Central memory CD8-positive, alpha-beta T cell (primary cell): ENCODE measurements at regions not wholly inside any gene's neighbourhood (a gene's known extent, or its start where the extent isn't known, plus 50 kb on each side); places are given as distances from the start of the nearest gene placed in this dataset.
"Not testable (repeated sequence)": the region's sequence is repeated elsewhere in the genome, so short reads cannot be mapped to it uniquely, and the experiment has no call there.

ENCODE experiments used
- ATAC-seq: fragments of 150-1000 bp; cut with Tn5 transposase; replicated peaks from 2 replicates; pipeline ENCODE4 v1.10.0; 2022; ENCODE audit warnings: mild to moderate bottlenecking, moderate FRiP score, moderate number of reproducible peaks; ENCODE audit not compliant: poor library complexity, severe bottlenecking; ENCODE audit errors: extremely low read depth
- DNase-seq, 2 donors: peaks; one replicate each; pipeline ENCODE4 v3.0.0; 2021; ENCODE audit warnings: low spot score in 2 of 2
- H3K27ac Mint-ChIP-seq: one replicate; pipeline ENCODE4 v1.8.0; 2022; ENCODE audit warnings: low read depth, mild to moderate bottlenecking, moderate library complexity, mixed read lengths
- H3K27me3 Mint-ChIP-seq: one replicate; pipeline ENCODE4 v1.8.0; 2022; ENCODE audit warnings: mixed read lengths
- H3K36me3 Mint-ChIP-seq: one replicate; pipeline ENCODE4 v1.8.0; 2022; ENCODE audit warnings: mild to moderate bottlenecking, moderate library complexity, mixed read lengths; ENCODE audit not compliant: insufficient read depth
- H3K4me1 Mint-ChIP-seq: one replicate; pipeline ENCODE4 v1.8.0; 2022; ENCODE audit warnings: mixed read lengths
- H3K4me3 Mint-ChIP-seq: one replicate; pipeline ENCODE4 v1.8.0; 2022; ENCODE audit warnings: mild to moderate bottlenecking, moderate library complexity, mixed read lengths
- H3K9me3 Mint-ChIP-seq: one replicate; pipeline ENCODE4 v1.8.0; 2022; ENCODE audit warnings: mixed read lengths

- ATAC-seq (no peak), DNase-seq (no peak)
- no peaks in the 10 kb centered on the region for H3K4me1 Mint-ChIP-seq
- no peaks in the 10 kb centered on the region for H3K36me3 Mint-ChIP-seq
- no peaks in the 10 kb centered on the region for H3K27me3 Mint-ChIP-seq
- H3K4me3 Mint-ChIP-seq: no peak overlapping the region
- H3K27ac Mint-ChIP-seq: no peak overlapping the region
- H3K9me3 Mint-ChIP-seq: peaks cover 27% of the 10 kb centered on the region
Measured at GRCh38 chr1:82795508-82796149, 994.9 kb downstream of the ADGRL2 start.

DNA sequence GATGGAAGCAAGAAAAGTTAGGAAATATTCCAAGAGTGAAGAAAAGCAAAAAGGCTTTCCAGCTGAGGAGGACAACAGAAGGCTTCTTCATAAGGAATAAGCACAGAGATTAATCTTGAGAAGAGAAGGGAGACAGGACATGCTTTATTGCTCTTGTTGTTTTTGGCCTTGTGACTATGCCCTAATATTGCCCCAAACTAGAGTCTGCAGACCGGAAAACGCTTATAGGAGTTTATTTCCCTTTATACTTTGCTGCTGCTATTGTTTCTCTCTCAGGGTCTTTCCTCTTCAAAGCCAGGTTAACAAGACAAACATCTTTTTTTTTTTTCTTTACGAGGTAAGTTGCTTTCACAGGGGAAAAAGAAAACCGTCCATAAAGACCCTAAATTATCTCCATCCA lies 991.4 kb downstream of the ADGRL2 start:
- Mint-ChIP-seq H3K36me3 (peaks cover 2% of the 10 kb centered on the region), H3K9me3 (peaks cover 17% of the 10 kb centered on the region)
- DNase-seq: no peak

GRCh38 chr1:82790556-82790955 lies 989.8 kb downstream of the ADGRL2 start:
- ATAC-seq: no peak
- Mint-ChIP-seq H3K27me3 (no peaks in the 10 kb centered on the region), H3K36me3 (peaks cover 2% of the 10 kb centered on the region), H3K4me3 (no peak overlapping the region), H3K27ac (no peak overlapping the region), H3K9me3 (peaks cover 12% of the 10 kb centered on the region), H3K4me1 (no peaks in the 10 kb centered on the region)
- DNase-seq: no peak

More for the DNA sequence above, 991.4 kb downstream of the ADGRL2 start:
- H3K4me3 Mint-ChIP-seq: no peak overlapping the region
- no peak for ATAC-seq
- no peaks in the 10 kb centered on the region for H3K4me1 Mint-ChIP-seq
- H3K27ac Mint-ChIP-seq: no peak overlapping the region
- no peaks in the 10 kb centered on the region for H3K27me3 Mint-ChIP-seq

DNA sequence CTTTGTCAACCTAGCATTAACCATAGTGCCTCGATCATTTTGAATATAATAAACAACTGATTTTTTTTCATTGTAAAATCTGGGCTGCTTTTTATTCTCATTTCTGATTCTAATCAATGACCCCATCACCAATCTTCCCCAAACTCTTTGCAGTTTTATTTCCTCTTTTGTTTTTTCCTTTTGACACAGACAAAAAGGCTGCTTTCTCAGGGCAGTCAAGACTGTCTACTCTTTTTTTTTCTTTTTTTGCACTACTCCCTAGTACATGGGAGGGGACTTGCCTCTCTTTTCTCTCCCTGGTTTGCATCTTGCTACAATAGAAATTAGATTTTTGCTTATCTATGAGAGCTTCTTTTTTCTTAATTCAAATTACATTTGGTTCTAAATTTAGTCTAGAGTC lies 987.9 kb downstream of the ADGRL2 start:
- no peak overlapping the region for H3K27ac Mint-ChIP-seq
- no peaks in the 10 kb centered on the region for H3K27me3 Mint-ChIP-seq

DNA sequence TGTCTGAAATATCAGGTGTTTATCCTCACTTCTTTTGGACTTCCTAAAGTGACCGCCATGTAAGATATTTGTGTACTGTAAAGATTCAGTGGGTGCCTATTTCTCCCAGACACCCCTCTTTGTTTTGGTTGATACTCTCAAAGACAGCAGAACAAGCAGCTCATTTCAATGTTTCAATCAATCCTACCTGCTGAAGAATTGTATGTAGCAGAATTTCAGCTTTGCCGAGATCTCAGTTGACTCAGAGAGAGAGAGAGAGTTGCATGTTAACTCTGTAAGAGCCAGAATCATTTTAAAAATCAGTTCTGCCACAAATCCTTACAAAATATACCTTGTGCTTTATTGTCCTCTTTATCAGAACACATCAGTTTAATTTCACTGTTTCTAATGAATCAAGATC lies 987.3 kb downstream of the ADGRL2 start:
- no peaks in the 10 kb centered on the region for H3K4me1 Mint-ChIP-seq
- H3K27ac Mint-ChIP-seq: no peak overlapping the region
- H3K36me3 Mint-ChIP-seq: peaks cover 2% of the 10 kb centered on the region
- peaks cover 12% of the 10 kb centered on the region for H3K9me3 Mint-ChIP-seq
- no peak for DNase-seq
- no peak overlapping the region for H3K4me3 Mint-ChIP-seq
- H3K27me3 Mint-ChIP-seq: no peaks in the 10 kb centered on the region
- ATAC-seq: no peak

More for the DNA sequence above, 987.9 kb downstream of the ADGRL2 start:
- peaks cover 12% of the 10 kb centered on the region for H3K9me3 Mint-ChIP-seq
- no peak for DNase-seq
- no peaks in the 10 kb centered on the region for H3K4me1 Mint-ChIP-seq
- peaks cover 2% of the 10 kb centered on the region for H3K36me3 Mint-ChIP-seq
- no peak overlapping the region for H3K4me3 Mint-ChIP-seq
- ATAC-seq: no peak

- no peaks in the 10 kb centered on the region for H3K27me3 Mint-ChIP-seq
- ATAC-seq: no peak
- no peak overlapping the region for H3K27ac Mint-ChIP-seq
- H3K36me3 Mint-ChIP-seq: peaks cover 2% of the 10 kb centered on the region
- peaks cover 12% of the 10 kb centered on the region for H3K9me3 Mint-ChIP-seq
- H3K4me3 Mint-ChIP-seq: no peak overlapping the region
- no peak for DNase-seq
- no peaks in the 10 kb centered on the region for H3K4me1 Mint-ChIP-seq
Measured at GRCh38 chr1:82786883-82787282, 986.1 kb downstream of the ADGRL2 start.

GRCh38 chr1:82785268-82785790 lies 984.6 kb downstream of the ADGRL2 start:
- Mint-ChIP-seq H3K4me3 (no peak overlapping the region), H3K27me3 (no peaks in the 10 kb centered on the region), H3K36me3 (peaks cover 2% of the 10 kb centered on the region), H3K4me1 (no peaks in the 10 kb centered on the region), H3K9me3 (peaks cover 3% of the 10 kb centered on the region), H3K27ac (no peak overlapping the region)
- ATAC-seq (no peak), DNase-seq (no peak)

GRCh38 chr1:82783044-82783443 lies 982.3 kb downstream of the ADGRL2 start:
- H3K4me1 Mint-ChIP-seq: no peaks in the 10 kb centered on the region
- H3K27me3 Mint-ChIP-seq: no peaks in the 10 kb centered on the region
- DNase-seq (no peak), ATAC-seq (no peak)
- H3K4me3 Mint-ChIP-seq: no peak overlapping the region
- H3K36me3 Mint-ChIP-seq: no peaks in the 10 kb centered on the region
- H3K27ac Mint-ChIP-seq: no peak overlapping the region
- peaks cover 9% of the 10 kb centered on the region for H3K9me3 Mint-ChIP-seq

- Mint-ChIP-seq H3K4me3 (no peak overlapping the region), H3K9me3 (peaks cover 9% of the 10 kb centered on the region), H3K27me3 (no peaks in the 10 kb centered on the region), H3K27ac (no peak overlapping the region), H3K36me3 (no peaks in the 10 kb centered on the region), H3K4me1 (no peaks in the 10 kb centered on the region)
- ATAC-seq: no peak
- no peak for DNase-seq
Measured at GRCh38 chr1:82782599-82782998, 981.9 kb downstream of the ADGRL2 start.

GRCh38 chr1:82778612-82779011 lies 977.9 kb downstream of the ADGRL2 start:
- no peak for ATAC-seq
- H3K27me3 Mint-ChIP-seq: no peaks in the 10 kb centered on the region
- DNase-seq: no peak
- no peaks in the 10 kb centered on the region for H3K4me1 Mint-ChIP-seq
- H3K27ac Mint-ChIP-seq: no peak overlapping the region
- peaks cover 19% of the 10 kb centered on the region for H3K9me3 Mint-ChIP-seq
- H3K36me3 Mint-ChIP-seq: no peaks in the 10 kb centered on the region
- no peak overlapping the region for H3K4me3 Mint-ChIP-seq

DNA sequence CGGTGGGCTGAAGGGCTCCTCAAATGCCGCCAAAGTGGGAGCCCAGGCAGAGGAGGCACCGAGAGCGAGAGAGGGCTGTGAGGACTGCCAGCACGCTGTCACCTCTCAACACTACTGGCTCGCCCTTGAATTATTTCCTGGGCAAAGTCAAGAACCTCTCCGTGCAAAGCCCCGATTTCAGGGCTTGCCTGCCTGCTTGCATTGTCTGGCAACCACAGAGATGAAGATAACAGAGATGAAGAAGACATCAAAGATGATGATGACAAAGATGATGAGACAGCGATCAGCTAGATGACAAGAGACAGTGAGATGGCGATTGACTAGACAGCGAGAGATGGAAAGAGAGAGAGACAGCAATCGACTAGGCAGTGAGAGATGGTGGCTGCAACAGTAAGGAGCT lies 976.5 kb downstream of the ADGRL2 start:
- no peaks in the 10 kb centered on the region for H3K27me3 Mint-ChIP-seq
- H3K36me3 Mint-ChIP-seq: no peaks in the 10 kb centered on the region
- DNase-seq (no peak), ATAC-seq (no peak)
- H3K27ac Mint-ChIP-seq: no peak overlapping the region
- H3K4me1 Mint-ChIP-seq: no peaks in the 10 kb centered on the region
- H3K9me3 Mint-ChIP-seq: peaks cover 22% of the 10 kb centered on the region
- H3K4me3 Mint-ChIP-seq: no peak overlapping the region

GRCh38 chr1:82776730-82777129 lies 976.0 kb downstream of the ADGRL2 start:
- peaks cover 25% of the 10 kb centered on the region for H3K9me3 Mint-ChIP-seq
- H3K27ac Mint-ChIP-seq, ATAC-seq, DNase-seq, H3K4me3 Mint-ChIP-seq, H3K36me3 Mint-ChIP-seq, H3K27me3 Mint-ChIP-seq, H3K4me1 Mint-ChIP-seq: not testable (repeated sequence)

- DNase-seq (no peak), ATAC-seq (no peak)
- no peak overlapping the region for H3K27ac Mint-ChIP-seq
- no peaks in the 10 kb centered on the region for H3K27me3 Mint-ChIP-seq
- H3K4me3 Mint-ChIP-seq: no peak overlapping the region
- no peaks in the 10 kb centered on the region for H3K4me1 Mint-ChIP-seq
- peaks cover 32% of the 10 kb centered on the region for H3K9me3 Mint-ChIP-seq
- H3K36me3 Mint-ChIP-seq: no peaks in the 10 kb centered on the region
Measured at GRCh38 chr1:82775406-82776000, 974.8 kb downstream of the ADGRL2 start.
